ENCODE measurements at regions not wholly inside any gene's neighbourhood (a gene's known extent, or its start where the extent isn't known, plus 50 kb on each side); places are given as distances from the start of the nearest gene placed in this dataset.

- TF ChIP-seq CTCF (IDR thresholded peaks at IDR 0.05) (no peak), EZH2 (IDR thresholded peaks at IDR 0.05) (no peak)
Measured at GRCh38 chr5:13553896-13554295, 390.6 kb downstream of the DNAH5 start.
